A673 (cell line): ENCODE measurements at regions not wholly inside any gene's neighbourhood (a gene's known extent, or its start where the extent isn't known, plus 50 kb on each side); places are given as distances from the start of the nearest gene placed in this dataset.

Experiments
- CTCF ChIP-seq: fragments of 300-800, 200-600 bp; sonication (generic); conservative IDR thresholded peaks from 2 replicates; pipeline ENCODE4 v1.5.1; 2017; ENCODE audit warnings: low read depth, mild to moderate bottlenecking, antibody characterized with exemption, low read length, moderate library complexity, mixed read lengths
- EZH2 ChIP-seq: fragments of 200-600 bp; sonication (generic); IDR thresholded peaks from 2 replicates; pipeline ENCODE4 v1.6.1; 2017; ENCODE audit warnings: borderline replicate concordance, low read depth, mild to moderate bottlenecking, mixed read lengths, antibody characterized with exemption, low read length; ENCODE audit not compliant: poor library complexity, severe bottlenecking

GRCh38 chrX:122344816-122345215 is 839.3 kb upstream of the GRIA3 start:
- TF ChIP-seq CTCF: no peak
- no peak for TF ChIP-seq EZH2
